Inflammatory macrophage treated with lipopolysaccharide for 1 hour (primary cell): ENCODE measurements at regions not wholly inside any gene's neighbourhood (a gene's known extent, or its start where the extent isn't known, plus 50 kb on each side); places are given as distances from the start of the nearest gene placed in this dataset.

Source experiments
- DNase-seq, 2 donors: peaks; one replicate each; pipeline ENCODE4 v3.0.0-alpha.2; 2020 to 2022

DNA sequence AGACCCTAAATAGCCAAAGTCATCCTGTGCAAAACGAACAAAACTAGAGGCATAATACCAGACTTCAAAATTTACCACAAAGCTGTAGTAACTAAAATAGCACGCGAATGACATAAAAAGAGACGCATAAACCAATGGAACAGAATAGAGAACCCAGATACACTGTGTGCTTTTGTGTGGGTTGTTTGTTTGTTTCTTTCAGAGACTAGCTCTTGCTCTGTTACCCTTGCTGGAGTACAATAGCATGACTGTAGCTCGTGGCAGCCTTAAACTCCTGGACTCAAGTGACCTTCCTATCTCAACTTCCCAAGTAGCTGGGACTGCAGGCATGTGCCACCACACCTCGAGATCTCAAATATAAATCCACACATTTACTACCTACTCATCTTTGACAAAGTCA, 1314.6 kb upstream of the GBE1 start:
- no peak for DNase-seq

DNA sequence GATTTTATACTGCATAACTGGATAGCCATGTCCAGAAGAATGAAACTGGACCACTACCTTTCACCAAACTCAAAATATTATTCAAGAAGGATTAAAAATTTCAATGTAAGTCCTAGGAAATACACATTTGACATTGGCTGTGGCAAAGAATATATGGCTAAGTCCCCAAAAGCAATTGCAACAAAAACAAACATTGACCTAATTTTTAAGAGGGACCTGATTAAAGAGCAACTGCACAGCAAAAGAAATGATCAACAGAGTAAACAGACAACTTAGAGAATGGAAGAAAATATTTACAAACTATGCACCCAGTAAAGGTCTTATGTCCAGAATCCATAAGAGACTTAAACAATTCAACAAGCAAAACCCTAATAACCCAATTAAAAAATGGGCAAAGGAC, 1313.0 kb upstream of the GBE1 start:
- DNase-seq, result no peak

DNA sequence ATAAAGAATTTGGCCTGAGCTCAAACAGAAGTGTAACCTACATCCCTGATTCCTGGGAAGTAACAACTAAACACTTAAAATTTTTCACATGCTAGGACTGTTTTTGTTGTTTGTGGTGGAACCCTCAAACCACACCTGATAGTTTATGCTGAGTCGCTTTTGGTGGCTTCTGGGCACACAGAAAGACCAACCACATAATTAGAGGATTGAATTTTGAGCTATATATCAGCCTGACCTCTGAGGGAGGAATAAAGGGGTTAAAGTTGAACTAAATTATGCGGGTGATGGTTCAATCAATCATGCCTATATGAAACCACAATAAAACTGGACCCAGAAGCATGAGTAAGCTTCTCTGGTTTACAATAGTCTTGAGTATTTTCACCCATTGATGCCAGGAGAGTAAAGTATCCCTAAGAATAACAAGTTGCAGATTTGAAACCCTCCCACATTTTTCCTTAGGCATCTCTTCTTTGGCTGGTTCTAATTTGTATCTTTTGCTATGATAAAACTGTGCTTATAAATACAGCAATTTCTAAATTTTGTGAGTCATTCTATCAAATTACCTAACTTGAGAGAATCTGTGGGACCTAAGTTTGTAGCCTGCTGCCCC, 1304.5 kb upstream of the GBE1 start:
- DNase-seq, result no peak

DNA sequence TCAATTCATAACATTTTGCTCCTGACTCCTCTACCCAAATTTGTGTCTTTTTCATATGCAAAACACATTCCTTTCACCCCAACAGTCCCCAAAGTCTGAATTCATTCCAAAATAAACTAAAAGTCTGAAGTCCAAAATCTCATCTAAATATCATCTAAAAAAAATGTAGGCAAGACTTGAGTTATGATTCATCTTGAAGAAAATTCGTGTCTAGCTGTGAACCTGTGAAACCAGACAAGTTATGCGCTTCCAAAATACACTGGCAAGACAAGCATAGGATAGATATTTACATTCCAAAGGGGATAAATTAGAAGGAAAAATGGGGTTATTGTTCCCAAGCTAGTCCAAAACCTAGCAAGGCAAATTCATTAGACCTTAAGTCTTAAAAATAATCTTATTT, 1302.0 kb upstream of the GBE1 start:
- DNase-seq, result no peak

DNA sequence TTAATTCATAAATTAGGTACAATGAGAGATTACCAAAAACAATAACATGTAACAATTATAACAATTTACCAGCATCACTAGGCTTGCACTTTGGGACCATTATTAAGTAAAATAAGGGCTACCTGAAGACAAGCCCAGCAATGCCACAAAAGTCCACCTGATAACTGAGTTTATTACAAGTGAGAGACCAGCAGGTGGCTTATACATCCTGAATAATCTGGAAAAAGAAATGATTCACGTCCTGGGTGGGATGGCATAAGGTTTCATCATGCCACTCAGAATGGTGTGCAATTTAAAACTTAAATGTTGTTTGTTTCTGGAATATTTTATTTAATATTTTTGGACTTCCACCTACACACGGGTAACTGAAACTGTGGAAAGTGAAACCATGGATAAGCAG, 1287.1 kb upstream of the GBE1 start:
- DNase-seq, result no peak

DNA sequence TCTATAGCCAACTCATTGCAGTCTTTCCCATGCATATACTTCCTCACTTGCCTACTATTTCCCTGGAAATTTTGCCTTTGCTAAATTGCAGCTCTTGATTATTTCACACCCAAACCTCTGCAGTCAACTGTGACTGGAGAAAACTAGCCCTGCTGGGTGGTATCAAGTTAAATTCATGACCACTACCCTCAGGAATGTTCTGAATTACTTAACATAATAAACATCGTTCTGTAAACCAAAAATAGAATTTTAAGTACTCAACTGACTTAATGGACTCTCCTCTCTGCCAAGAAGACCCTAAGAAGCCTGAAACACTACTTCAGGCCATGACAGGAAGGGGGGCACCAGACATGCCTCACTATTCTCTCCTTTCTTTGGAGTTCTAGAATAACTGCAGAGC, 1278.0 kb upstream of the GBE1 start:
- no peak for DNase-seq

DNA sequence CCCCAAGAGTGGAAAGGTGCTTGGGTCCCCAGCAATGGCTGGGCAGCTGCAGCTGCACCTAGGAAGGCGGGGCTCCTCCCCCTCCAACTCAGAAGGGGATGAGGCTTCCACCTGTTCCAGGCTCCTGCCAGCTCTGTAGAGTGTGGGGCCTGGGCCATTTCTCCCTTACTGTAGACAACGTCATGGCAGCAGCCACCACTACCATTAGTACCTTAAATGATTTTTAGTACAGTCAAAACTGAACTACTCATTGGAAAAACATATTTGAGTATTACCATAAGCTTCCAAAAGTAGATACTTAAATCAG, 1274.2 kb upstream of the GBE1 start:
- no peak for DNase-seq

DNA sequence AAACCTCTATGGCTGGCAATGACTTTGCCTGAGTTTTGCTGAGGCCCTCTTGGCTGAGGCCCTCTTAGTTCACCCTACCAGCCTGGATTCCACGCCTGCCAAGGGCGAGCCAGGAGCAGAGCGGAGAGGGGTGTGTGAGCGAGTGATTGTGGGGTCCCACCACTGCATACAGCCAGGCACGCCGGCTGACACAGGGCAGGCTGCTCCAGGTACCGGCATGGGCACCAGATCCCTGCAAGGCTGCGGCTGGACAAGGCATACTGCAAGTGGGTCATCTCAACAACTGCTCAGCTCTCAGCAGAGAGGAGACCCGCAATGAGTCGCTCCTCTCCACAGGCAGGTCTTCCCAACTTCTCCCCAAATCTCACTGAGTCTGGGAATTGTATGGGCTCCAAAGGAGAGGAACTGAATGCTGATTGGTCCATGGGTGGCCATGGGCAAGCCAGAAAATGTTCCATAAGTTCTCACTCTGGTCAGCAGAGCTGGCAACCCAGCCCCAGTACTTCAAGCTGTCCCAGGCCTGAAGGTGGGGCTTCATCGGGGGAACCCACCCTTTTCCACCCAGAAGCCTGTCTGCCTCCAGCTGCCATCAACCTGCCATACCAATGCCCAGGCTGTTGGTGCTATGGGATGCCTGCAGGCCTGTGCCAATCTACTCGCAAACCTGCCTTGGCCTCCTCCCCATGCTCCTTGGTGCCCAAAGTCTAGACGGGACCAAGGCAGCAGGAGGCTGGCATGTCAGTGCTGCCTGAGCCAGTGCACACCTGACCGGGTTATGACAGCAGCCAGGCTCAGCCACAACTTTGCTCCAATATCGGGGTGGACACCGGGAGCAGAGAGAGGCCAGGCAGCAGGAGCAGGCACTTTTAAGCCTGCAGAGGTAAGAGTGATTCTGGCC, 1273.6 kb upstream of the GBE1 start:
- DNase-seq, result no peak

DNA sequence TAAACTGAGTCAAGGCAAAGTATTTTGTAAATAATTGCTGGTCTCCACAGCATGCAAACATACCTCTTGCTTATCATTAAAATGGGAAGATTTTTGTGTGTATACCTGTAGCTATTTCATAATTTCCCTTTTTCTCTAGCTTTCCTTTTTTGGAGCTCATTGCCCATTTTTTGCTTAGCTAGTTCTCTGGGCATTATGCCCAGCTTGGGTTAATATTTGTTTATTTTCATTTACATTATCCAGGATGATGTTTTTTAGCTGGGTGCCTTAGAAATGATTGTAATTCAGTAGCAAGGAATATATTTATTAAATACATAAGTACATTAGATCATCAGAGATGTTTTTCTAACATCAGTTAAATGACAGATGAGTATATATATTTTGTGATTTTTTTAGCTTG, 1271.7 kb upstream of the GBE1 start:
- DNase-seq, result no peak

DNA sequence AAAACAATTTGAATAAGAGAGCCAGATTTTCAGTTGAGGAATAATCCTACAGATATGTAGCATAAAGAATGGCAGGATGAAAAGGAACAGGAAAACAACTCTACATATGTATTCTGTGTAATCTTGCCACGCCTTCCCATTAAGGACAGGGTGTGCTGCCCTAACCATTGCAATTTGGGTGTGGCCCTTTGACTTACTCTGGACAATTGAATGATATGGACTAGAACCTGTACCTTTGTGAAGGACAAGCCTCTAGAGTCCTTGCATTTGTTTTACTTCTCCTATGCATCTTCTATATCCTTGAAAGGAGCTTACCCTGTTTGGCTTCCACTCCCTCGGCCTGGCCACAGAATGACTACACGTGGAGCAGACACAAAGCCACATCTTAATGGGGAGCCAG, 1261.6 kb upstream of the GBE1 start:
- DNase-seq, result no peak

DNA sequence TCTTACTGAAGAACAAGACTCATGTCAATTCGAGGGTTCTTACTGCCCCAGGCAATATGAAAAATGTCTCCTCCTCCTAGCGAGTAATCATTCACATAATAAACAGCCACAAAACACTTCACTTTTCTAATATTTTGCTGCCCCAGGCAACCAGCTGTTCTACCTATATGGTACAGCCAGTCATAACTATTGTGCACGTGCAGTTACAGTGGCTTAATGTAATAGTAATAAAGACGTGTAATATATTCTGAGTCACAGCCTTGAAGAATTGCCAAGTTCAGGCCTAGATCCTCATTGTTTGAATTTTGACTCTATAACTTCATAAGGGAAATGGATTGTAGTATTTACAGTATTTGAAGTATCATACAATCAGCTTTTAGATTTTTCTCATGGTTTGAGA, 1250.0 kb upstream of the GBE1 start:
- DNase-seq, result no peak

DNA sequence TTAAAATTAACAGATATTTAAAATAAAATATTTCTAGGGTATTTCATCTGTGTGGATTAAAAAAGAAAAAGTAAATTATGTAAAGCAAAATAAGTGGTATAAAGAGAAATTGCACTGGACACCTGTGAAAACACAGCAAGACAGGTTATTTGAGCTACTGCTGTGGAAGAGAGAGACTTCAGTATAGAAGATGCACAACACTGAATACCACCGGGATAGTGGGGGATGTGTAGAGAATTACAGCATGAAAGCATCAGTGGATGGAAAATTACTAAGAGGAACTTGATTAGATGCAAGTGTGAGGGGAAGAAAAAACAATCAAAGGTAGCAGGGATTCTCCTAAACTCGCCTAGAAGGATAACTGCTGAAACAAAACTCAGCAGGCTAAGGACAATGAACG, 1242.5 kb upstream of the GBE1 start:
- no peak for DNase-seq

DNA sequence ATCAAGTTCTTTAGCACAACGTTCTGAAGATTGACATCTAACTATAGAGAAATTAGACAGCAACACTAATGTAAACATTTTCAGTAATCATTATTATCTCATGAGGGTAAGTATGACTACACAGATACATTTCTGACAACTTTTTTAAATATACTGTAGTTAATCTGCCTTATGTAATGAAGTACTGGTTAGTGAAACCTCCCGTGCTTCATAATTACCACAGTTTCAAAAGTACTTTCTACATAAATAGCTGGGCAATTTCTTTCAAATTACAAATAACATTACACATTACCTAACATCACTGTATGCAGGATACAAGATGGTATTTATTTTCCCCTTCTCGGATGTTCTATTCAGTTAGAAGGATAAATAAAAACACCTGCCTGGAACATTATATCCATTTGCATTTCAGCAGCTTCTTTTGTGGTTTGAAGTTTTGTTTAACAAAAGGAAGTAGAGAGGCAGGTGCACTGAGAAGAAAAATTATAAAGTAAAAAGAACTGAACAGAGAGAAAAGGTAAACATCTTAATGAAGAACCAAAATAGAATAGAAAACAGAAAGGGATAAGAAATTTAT, 1241.5 kb upstream of the GBE1 start:
- no peak for DNase-seq

DNA sequence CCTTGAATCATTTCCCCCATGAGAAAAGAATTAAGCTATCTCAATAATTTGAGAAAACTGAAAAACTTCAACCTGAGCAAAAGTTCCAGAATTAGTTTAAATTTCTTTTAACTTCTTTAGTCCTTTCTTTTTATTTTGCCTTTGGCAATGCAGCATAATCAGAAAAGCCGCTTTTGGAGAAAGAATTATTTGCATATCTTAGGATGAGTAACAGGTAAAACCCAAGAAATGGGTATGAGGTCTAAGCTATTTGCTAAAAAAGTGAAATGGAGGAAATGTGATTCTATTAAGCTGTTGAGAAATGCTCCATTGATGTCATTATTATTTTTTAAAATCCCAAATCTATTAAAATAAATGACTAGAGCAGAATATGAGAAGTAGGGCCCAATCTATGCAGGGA, 1238.3 kb upstream of the GBE1 start:
- DNase-seq, result no peak

DNA sequence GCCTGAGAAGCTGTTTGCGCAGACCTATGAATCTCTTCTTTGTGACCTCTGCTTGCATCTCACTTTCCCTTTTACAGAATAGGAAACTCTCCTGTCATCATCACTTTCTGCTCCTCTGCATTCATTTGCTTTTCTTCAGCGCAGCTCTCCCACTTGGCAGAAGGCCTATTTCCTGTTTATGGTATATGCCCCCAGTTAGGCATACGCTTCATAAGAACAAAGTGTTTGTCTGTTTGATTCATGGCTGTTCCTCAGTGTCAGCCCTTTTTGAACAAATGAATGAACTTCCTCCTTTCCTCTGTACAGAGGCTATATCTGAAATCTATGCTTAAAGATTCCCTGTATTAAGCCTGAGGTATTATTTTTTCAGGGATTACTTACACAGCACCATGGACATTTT, 1216.9 kb upstream of the GBE1 start:
- DNase-seq, result no peak

DNA sequence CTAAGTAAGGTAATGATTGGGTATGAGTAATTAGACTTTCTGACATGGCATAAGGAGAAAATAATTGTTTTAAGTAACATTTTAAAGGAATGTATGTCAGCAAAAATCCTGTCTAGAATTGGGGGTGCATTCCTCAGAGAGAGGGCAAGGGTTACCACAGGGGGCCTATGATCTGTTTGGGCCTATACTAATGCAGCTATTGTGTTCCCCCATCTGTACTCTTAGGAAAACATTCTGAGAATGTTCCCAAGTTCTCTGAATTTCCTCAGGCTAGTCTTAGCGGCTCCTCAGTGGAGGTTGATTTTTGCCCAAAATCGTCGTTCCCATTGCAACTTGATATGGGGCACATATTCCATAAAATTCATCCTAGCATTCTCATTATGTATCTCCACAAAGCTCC, 1216.4 kb upstream of the GBE1 start:
- no peak for DNase-seq

DNA sequence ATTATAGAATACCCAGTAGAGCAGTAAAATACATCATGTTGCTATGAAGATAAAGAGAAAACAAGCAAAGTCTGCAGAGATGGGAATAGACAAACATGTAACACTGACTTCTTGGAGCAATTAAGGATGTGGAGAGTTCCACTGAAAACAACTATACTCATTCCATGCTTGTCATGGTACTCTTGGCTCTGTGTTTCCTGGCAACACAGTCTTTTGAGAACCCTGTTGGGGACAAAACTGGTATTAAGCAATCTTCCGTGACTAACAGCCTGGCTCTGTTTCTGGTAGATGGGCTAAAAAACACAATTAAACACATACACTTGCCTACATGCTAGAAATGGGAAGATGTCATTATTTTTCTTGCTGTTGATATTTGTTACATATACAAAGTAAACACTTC, 1212.3 kb upstream of the GBE1 start:
- DNase-seq, result no peak

DNA sequence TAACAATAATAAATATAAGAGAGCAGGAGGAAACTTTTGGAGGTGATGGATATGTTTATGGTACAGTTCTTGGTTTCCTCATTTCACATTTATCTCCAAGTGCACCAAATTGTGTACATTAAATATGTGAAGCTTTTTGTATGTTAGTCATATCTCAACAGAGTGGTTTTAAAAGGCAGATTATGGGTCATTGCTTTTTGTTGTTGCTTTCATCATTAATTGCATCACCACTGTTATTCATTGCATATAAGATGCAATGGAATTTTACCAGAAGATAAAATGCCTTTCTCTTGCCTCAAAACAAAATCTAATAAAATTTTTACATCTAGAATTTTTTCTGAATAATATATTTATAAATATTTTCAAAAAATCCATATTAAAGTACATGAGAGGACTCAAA, 1198.9 kb upstream of the GBE1 start:
- DNase-seq, result no peak

DNA sequence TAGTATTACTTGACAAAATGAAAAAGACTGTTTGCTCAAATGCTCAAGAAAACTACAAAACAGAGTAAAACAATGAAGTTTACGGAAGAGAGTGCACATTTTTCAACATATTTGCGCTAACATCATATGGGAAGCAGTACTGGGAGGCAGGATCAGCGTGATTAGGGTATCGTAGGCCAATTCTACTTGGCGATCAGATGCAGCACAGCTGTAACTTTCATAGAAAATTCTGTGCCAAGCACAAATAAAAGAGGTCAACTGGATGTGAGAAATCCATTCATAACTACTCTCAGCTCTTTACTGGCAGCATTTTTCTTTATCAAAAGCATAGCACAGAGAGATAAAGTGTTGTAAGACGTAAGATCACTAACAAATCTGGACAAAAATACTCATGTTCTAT, 1196.3 kb upstream of the GBE1 start:
- no peak for DNase-seq

DNA sequence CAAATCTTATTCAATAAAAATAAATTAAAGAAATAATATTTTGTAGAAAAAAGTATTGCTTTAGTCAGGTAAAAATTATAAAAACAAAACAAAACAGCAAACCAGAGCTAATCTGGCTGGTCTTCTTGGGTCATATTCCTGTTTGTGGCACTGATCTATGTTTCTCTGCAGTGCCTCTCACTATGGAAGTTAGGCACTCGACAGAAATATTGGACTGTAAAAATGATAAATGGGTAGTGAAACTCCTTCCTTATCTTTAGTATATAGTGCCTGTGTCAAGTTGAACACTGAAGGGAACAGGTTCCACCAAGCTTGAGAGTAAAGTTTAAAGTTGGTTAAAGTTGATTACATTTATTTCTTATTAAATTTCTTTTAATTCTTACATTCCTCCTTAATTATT, 1195.6 kb upstream of the GBE1 start:
- DNase-seq, result no peak

DNA sequence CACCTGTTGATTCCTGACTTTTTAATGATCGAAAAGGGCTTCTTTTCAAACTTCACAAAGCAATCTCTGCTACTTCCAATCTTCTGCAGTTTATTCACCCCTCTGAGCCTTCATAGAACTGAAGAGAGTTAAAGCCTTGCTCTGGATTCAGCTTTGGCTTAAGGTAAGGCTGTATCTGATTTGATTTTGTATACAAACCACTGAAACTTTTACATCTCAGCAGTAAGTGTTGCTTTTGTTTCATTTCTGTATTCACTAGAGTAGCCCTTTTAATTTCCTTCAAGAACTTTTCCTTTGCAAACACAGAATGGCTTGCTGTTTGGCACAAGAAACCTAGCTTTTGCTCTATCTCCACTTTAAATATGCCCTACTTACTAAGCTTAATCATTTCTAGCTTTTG, 1193.0 kb upstream of the GBE1 start:
- no peak for DNase-seq

DNA sequence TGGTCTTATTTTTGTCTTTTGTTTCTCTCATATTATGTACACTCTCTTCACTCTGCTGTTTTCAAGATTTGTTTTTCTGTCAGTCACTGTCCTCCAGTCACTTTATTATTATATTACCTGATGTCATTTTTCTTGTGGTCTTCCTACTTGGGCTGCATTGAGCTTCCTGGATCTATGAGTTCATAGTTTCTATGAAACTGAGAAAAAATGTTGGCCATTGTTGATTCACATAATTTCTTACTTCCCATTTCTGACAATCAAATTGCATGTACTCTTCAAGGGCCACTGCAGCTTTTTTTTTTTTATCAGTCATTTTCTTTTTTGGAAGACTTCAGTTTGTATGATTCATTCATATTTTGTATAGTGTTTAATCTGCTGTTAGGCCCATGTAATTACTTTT, 1180.6 kb upstream of the GBE1 start:
- DNase-seq, result no peak

DNA sequence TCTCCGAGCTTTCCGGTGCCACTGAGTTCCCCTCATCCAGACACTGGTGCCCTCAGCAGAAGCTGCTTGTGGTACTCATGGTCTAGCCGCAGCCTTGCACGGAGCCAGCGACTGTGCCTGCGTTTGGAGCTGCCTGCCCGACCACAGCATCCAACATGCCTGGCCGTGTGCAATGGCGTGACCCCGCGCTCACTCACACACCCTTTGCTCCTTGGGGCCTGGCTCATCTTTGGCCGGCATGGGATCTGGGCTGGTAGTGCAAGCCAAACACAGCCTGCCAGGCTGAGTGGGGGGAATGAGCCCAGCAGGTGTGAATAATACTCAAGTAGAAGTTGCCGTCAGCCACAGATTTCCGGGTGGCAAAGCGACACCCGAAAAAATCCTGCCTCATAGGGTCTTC, 1178.7 kb upstream of the GBE1 start:
- no peak for DNase-seq

DNA sequence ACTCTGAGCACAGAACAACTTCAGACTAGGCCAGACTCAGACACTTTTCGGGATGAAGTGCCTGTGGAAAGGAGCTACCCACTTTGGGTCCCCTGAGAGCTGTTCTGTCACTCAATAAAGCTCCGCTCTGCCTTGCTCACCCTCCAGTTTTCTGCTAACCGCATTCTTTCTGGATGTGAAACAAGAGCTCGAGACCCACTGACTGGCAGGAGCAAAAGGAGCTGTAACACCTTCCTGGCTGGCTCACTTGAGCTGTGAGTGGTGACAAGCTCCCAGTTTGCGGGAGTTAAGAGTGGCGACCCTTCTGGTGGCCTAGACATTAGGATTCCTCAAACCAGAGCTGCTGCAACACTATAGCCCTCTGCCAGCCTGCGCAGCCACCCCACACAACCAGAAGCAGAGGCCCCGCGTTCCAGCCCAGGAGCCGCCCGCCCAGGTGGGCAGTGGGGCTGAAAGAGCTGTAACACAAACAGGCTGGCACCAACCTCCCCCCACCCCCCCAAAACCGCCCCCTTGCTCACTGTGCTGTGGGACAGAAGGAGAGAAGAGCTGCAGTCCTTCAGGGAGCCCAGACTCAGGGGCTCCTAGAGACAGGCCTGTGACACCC, 1178.1 kb upstream of the GBE1 start:
- no peak for DNase-seq
